SH-SY5Y (cell line): ENCODE measurements at regions not wholly inside any gene's neighbourhood (a gene's known extent, or its start where the extent isn't known, plus 50 kb on each side); places are given as distances from the start of the nearest gene placed in this dataset.
A peak's percentile ranks its signal among the peaks of the same experiment; 100 is the strongest.

Experiments used
- GATA2 ChIP-seq: IDR thresholded peaks from 2 replicates; pipeline ENCODE4 v1.6.1; 2011; ENCODE audit warnings: mild to moderate bottlenecking, low read depth, low read length
- GATA3 ChIP-seq: IDR thresholded peaks from 2 replicates; pipeline ENCODE4 v1.6.1; 2011; ENCODE audit warnings: low read depth, mild to moderate bottlenecking, low read length, moderate library complexity

- TF ChIP-seq GATA2 = peak; percentile 74
- peak; percentile 34; the same call in 1 of the 2 replicates for TF ChIP-seq GATA3
Observed at GRCh38 chr12:103011974-103012763, 54.7 kb downstream of the ASCL1 start.
